GM12873 (cell line): ENCODE measurements at regions not wholly inside any gene's neighbourhood (a gene's known extent, or its start where the extent isn't known, plus 50 kb on each side); places are given as distances from the start of the nearest gene placed in this dataset.

ENCODE experiments used
- CTCF ChIP-seq: IDR thresholded peaks from 2 replicates; pipeline ENCODE4 v1.5.1; 2012; ENCODE audit warnings: low read depth, mild to moderate bottlenecking, moderate library complexity, low read length, control low read depth; ENCODE audit not compliant: insufficient read depth; ENCODE audit errors: missing control alignments

GRCh38 chr6:117078624-117079023 lies 186.7 kb upstream of the VGLL2 start:
- no peak for TF ChIP-seq CTCF

GRCh38 chr6:117079951-117080350 lies 185.4 kb upstream of the VGLL2 start:
- TF ChIP-seq CTCF, result no peak

GRCh38 chr6:117089604-117090003 lies 175.8 kb upstream of the VGLL2 start:
- TF ChIP-seq CTCF, result no peak

- TF ChIP-seq CTCF, result no peak
Observed at GRCh38 chr6:117110146-117110545, 155.2 kb upstream of the VGLL2 start.

- no peak for TF ChIP-seq CTCF
Observed at GRCh38 chr6:117110737-117111136, 154.6 kb upstream of the VGLL2 start.

- TF ChIP-seq CTCF, result no peak
Observed at GRCh38 chr6:117117652-117118051, 147.7 kb upstream of the VGLL2 start.

GRCh38 chr6:117118490-117118889 lies 146.9 kb upstream of the VGLL2 start:
- TF ChIP-seq CTCF, result no peak
